HL-60 (cell line): ENCODE measurements at regions not wholly inside any gene's neighbourhood (a gene's known extent, or its start where the extent isn't known, plus 50 kb on each side); places are given as distances from the start of the nearest gene placed in this dataset.
"Not testable (repeated sequence)": the region's sequence is repeated elsewhere in the genome, so short reads cannot be mapped to it uniquely, and the experiment has no call there.

Source experiments
- CTCF ChIP-seq: IDR thresholded peaks from one replicate; pipeline ENCODE4 v1.5.1; 2011; ENCODE audit warnings: low read length, control low read depth, inconsistent platforms; ENCODE audit not compliant: insufficient read depth
- GABPA ChIP-seq: IDR thresholded peaks from 2 replicates; pipeline ENCODE4 v1.6.1; 2012; ENCODE audit warnings: low read depth
- POLR2AphosphoS5 ChIP-seq: IDR thresholded peaks from 2 replicates; pipeline ENCODE4 v1.6.1; 2012; ENCODE audit warnings: low read depth
- SPI1 ChIP-seq: IDR thresholded peaks from 2 replicates; pipeline ENCODE4 v1.6.1; 2012; ENCODE audit warnings: low read depth, mild to moderate bottlenecking, borderline replicate concordance
- TF ChIP-seq, protein P1 (sequence below): IDR thresholded peaks from 2 replicates; pipeline ENCODE4 v1.6.1; 2012; ENCODE audit warnings: low read depth; ENCODE audit not compliant: insufficient replicate concordance

DNA sequence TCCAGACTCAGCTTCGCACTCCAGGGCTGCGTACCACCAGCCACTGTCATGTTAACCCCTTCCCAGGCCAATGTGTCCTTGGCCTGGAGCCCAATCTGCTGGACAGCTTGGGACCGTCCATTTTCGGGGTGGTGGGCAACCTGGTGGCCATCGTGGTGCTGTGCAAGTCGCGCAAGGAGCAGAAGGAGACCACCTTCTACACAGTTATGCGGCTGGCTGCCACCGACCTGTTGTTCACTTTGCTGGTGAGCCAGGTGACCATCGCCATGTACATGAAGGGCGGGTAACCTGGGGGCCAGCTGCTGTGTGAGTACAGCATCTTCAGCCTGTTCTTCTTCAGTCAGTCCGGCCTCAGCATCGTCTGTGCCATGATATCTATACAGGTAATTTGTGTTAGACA is 90.3 kb upstream of the ZNG1F start:
- TF ChIP-seq CTCF, GABPA, SPI1, POLR2AphosphoS5: not testable (repeated sequence)
- TF ChIP-seq, protein P1, sequence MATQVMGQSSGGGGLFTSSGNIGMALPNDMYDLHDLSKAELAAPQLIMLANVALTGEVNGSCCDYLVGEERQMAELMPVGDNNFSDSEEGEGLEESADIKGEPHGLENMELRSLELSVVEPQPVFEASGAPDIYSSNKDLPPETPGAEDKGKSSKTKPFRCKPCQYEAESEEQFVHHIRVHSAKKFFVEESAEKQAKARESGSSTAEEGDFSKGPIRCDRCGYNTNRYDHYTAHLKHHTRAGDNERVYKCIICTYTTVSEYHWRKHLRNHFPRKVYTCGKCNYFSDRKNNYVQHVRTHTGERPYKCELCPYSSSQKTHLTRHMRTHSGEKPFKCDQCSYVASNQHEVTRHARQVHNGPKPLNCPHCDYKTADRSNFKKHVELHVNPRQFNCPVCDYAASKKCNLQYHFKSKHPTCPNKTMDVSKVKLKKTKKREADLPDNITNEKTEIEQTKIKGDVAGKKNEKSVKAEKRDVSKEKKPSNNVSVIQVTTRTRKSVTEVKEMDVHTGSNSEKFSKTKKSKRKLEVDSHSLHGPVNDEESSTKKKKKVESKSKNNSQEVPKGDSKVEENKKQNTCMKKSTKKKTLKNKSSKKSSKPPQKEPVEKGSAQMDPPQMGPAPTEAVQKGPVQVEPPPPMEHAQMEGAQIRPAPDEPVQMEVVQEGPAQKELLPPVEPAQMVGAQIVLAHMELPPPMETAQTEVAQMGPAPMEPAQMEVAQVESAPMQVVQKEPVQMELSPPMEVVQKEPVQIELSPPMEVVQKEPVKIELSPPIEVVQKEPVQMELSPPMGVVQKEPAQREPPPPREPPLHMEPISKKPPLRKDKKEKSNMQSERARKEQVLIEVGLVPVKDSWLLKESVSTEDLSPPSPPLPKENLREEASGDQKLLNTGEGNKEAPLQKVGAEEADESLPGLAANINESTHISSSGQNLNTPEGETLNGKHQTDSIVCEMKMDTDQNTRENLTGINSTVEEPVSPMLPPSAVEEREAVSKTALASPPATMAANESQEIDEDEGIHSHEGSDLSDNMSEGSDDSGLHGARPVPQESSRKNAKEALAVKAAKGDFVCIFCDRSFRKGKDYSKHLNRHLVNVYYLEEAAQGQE, result not testable (repeated sequence)
